H1 (cell line): ENCODE measurements at regions not wholly inside any gene's neighbourhood (a gene's known extent, or its start where the extent isn't known, plus 50 kb on each side); places are given as distances from the start of the nearest gene placed in this dataset.
A peak's percentile ranks its signal among the peaks of the same experiment; 100 is the strongest.

Experiments
- ASH2L ChIP-seq: fragments of 200-600, 300-600 bp; sonication (generic); IDR thresholded peaks from one replicate; pipeline ENCODE4 v1.7.1; 2017; ENCODE audit warnings: low read length
- BACH1 ChIP-seq: IDR thresholded peaks from 2 replicates; pipeline ENCODE4 v1.6.1; 2012; ENCODE audit warnings: low read length, improper control_type of control experiment
- CTBP2 ChIP-seq: IDR thresholded peaks from 2 replicates; pipeline ENCODE4 v1.7.0; 2011; ENCODE audit warnings: borderline replicate concordance, mild to moderate bottlenecking, moderate library complexity, mixed read lengths, low read length; ENCODE audit not compliant: insufficient read depth, insufficient read length
- EZH2 ChIP-seq: fragments of 200-600 bp; sonication (generic); IDR thresholded peaks from 2 replicates; pipeline ENCODE4 v1.7.1; 2012; ENCODE audit warnings: low read depth, mild to moderate bottlenecking, moderate library complexity, low read length, inconsistent platforms; ENCODE audit not compliant: severe bottlenecking
- MAX ChIP-seq: IDR thresholded peaks from 2 replicates; pipeline ENCODE4 v1.6.1; 2012; ENCODE audit warnings: inconsistent platforms
- RAD21 ChIP-seq, 2 experiments: IDR thresholded peaks in 1 of 2; conservative IDR thresholded peaks in 1 of 2; 2 replicates each; pipeline ENCODE4 v1.6.1; 2011; ENCODE audit warnings: low read depth in 2 of 2, low read length in 2 of 2, improper control_type of control experiment in 1 of 2, inconsistent platforms in 1 of 2, mild to moderate bottlenecking in 1 of 2, moderate library complexity in 1 of 2
- TF ChIP-seq, protein P1 (sequence below): fragments of 300-600 bp; sonication (generic); IDR thresholded peaks from 2 replicates; pipeline ENCODE4 v1.7.1; 2012; ENCODE audit warnings: low read length, moderate library complexity, mild to moderate bottlenecking, inconsistent platforms; ENCODE audit not compliant: insufficient replicate concordance
- TF ChIP-seq, protein P2 (sequence below), 3 experiments: IDR thresholded peaks; 1 replicate in 2 of 3; 2 replicates in 1 of 3; pipeline versions ENCODE4 v1.5.1 to v1.6.1; 2011; ENCODE audit warnings: low read length in 3 of 3, mild to moderate bottlenecking in 3 of 3, inconsistent platforms in 2 of 3, low read depth in 1 of 3, moderate library complexity in 1 of 3; ENCODE audit not compliant: insufficient read depth in 1 of 3; ENCODE audit errors: control extremely low read depth in 1 of 3

DNA sequence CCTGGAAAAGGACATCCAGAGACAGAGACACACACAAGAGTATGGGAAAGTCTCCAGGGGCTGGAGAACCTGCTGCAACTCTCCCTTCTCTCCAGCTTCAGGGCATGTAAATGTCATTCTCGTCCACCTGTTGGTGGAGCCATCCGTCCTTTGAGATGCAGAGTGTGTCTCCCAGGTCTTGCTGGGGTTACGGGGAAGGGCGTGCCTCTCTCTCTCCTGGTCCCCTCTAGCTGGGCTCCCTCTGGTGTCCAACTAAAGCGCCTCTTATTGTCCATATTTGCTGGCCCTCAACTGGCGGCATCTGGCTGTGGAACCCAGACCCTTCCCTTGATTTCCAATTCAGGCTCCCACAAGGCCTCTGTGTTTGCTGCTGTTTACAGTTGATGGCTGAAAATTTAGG, 244.1 kb downstream of the BMP7 start (continued):
- TF ChIP-seq, protein P1, sequence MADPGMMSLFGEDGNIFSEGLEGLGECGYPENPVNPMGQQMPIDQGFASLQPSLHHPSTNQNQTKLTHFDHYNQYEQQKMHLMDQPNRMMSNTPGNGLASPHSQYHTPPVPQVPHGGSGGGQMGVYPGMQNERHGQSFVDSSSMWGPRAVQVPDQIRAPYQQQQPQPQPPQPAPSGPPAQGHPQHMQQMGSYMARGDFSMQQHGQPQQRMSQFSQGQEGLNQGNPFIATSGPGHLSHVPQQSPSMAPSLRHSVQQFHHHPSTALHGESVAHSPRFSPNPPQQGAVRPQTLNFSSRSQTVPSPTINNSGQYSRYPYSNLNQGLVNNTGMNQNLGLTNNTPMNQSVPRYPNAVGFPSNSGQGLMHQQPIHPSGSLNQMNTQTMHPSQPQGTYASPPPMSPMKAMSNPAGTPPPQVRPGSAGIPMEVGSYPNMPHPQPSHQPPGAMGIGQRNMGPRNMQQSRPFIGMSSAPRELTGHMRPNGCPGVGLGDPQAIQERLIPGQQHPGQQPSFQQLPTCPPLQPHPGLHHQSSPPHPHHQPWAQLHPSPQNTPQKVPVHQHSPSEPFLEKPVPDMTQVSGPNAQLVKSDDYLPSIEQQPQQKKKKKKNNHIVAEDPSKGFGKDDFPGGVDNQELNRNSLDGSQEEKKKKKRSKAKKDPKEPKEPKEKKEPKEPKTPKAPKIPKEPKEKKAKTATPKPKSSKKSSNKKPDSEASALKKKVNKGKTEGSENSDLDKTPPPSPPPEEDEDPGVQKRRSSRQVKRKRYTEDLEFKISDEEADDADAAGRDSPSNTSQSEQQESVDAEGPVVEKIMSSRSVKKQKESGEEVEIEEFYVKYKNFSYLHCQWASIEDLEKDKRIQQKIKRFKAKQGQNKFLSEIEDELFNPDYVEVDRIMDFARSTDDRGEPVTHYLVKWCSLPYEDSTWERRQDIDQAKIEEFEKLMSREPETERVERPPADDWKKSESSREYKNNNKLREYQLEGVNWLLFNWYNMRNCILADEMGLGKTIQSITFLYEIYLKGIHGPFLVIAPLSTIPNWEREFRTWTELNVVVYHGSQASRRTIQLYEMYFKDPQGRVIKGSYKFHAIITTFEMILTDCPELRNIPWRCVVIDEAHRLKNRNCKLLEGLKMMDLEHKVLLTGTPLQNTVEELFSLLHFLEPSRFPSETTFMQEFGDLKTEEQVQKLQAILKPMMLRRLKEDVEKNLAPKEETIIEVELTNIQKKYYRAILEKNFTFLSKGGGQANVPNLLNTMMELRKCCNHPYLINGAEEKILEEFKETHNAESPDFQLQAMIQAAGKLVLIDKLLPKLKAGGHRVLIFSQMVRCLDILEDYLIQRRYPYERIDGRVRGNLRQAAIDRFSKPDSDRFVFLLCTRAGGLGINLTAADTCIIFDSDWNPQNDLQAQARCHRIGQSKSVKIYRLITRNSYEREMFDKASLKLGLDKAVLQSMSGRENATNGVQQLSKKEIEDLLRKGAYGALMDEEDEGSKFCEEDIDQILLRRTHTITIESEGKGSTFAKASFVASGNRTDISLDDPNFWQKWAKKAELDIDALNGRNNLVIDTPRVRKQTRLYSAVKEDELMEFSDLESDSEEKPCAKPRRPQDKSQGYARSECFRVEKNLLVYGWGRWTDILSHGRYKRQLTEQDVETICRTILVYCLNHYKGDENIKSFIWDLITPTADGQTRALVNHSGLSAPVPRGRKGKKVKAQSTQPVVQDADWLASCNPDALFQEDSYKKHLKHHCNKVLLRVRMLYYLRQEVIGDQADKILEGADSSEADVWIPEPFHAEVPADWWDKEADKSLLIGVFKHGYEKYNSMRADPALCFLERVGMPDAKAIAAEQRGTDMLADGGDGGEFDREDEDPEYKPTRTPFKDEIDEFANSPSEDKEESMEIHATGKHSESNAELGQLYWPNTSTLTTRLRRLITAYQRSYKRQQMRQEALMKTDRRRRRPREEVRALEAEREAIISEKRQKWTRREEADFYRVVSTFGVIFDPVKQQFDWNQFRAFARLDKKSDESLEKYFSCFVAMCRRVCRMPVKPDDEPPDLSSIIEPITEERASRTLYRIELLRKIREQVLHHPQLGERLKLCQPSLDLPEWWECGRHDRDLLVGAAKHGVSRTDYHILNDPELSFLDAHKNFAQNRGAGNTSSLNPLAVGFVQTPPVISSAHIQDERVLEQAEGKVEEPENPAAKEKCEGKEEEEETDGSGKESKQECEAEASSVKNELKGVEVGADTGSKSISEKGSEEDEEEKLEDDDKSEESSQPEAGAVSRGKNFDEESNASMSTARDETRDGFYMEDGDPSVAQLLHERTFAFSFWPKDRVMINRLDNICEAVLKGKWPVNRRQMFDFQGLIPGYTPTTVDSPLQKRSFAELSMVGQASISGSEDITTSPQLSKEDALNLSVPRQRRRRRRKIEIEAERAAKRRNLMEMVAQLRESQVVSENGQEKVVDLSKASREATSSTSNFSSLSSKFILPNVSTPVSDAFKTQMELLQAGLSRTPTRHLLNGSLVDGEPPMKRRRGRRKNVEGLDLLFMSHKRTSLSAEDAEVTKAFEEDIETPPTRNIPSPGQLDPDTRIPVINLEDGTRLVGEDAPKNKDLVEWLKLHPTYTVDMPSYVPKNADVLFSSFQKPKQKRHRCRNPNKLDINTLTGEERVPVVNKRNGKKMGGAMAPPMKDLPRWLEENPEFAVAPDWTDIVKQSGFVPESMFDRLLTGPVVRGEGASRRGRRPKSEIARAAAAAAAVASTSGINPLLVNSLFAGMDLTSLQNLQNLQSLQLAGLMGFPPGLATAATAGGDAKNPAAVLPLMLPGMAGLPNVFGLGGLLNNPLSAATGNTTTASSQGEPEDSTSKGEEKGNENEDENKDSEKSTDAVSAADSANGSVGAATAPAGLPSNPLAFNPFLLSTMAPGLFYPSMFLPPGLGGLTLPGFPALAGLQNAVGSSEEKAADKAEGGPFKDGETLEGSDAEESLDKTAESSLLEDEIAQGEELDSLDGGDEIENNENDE, result no peak
- TF ChIP-seq MAX (peak; percentile 18; the same call in 1 of the 2 replicates), EZH2 (no peak), CTBP2 (peak; percentile 25), RAD21 (IDR thresholded peaks at IDR 0.05 in 1 of 2, conservative IDR thresholded peaks at IDR 0.05 in 1 of 2; ENCODE audit: low read depth in 2 of 2, low read length in 2 of 2) (peak; percentile 67 to 75), ASH2L (peak; percentile 21), BACH1 (no peak)
- TF ChIP-seq, protein P2, sequence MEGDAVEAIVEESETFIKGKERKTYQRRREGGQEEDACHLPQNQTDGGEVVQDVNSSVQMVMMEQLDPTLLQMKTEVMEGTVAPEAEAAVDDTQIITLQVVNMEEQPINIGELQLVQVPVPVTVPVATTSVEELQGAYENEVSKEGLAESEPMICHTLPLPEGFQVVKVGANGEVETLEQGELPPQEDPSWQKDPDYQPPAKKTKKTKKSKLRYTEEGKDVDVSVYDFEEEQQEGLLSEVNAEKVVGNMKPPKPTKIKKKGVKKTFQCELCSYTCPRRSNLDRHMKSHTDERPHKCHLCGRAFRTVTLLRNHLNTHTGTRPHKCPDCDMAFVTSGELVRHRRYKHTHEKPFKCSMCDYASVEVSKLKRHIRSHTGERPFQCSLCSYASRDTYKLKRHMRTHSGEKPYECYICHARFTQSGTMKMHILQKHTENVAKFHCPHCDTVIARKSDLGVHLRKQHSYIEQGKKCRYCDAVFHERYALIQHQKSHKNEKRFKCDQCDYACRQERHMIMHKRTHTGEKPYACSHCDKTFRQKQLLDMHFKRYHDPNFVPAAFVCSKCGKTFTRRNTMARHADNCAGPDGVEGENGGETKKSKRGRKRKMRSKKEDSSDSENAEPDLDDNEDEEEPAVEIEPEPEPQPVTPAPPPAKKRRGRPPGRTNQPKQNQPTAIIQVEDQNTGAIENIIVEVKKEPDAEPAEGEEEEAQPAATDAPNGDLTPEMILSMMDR (IDR thresholded peaks at IDR 0.05; ENCODE audit: control extremely low read depth in 1 of 3, insufficient read depth in 1 of 3, low read depth in 1 of 3, low read length in 3 of 3), result peak in 2 of 3 experiments; percentile 67 to 85; a peak in 3 of 4 replicates
